ENCODE measurements at regions not wholly inside any gene's neighbourhood (a gene's known extent, or its start where the extent isn't known, plus 50 kb on each side); places are given as distances from the start of the nearest gene placed in this dataset.

GRCh38 chr3:164233951-164234350 is 844.3 kb downstream of the SI start:
- no peak for TF ChIP-seq CTCF (IDR thresholded peaks at IDR 0.05)
- TF ChIP-seq POLR2A (IDR thresholded peaks at IDR 0.05; ENCODE audit: low read depth) = no peak
